ENCODE measurements at regions not wholly inside any gene's neighbourhood (a gene's known extent, or its start where the extent isn't known, plus 50 kb on each side); places are given as distances from the start of the nearest gene placed in this dataset.

- intact Hi-C loops (cut with DNase I) = no loop called here
- H3K36me3 ChIP-seq (ENCODE audit: control insufficient read depth in 1 of 2, insufficient read depth in 2 of 2, low read length in 1 of 2) = no peaks in the 10 kb centered on the region
- no peak for ATAC-seq (ENCODE audit: low FRiP score)
- no peaks in the 10 kb centered on the region for H3K4me1 ChIP-seq (ENCODE audit: control insufficient read depth in 1 of 2, insufficient read depth in 2 of 2, low read length in 2 of 2)
- WGBS, 2 donors = 30 to 34% methylated on average over 8 of the region's 8 CpGs
- peak in 1 of 2 donors; percentile 41 for DNase-seq
- H3K27me3 ChIP-seq (ENCODE audit: control insufficient read depth in 1 of 2, insufficient read depth in 2 of 2, low read length in 1 of 2) = no peaks in the 10 kb centered on the region
- peaks cover 8% of the 10 kb centered on the region for H3K9me3 ChIP-seq (ENCODE audit: control insufficient read depth, low read length)
- H3K27ac ChIP-seq (ENCODE audit: low read depth in 1 of 2, low read length in 2 of 2) = no peak overlapping the region
- no peak overlapping the region for H3K4me3 ChIP-seq (ENCODE audit: low read length in 2 of 2)
These were observed 65.3 kb downstream of the KLHDC7A start for GRCh38 chr1:18546026-18546425.

- ATAC-seq (ENCODE audit: low FRiP score) (no peak), DNase-seq (peak in 1 of 2 donors; percentile 1)
- H3K9me3 ChIP-seq (ENCODE audit: control insufficient read depth, low read length) = peaks cover 8% of the 10 kb centered on the region
- H3K36me3 ChIP-seq (ENCODE audit: control insufficient read depth in 1 of 2, insufficient read depth in 2 of 2, low read length in 1 of 2) = no peaks in the 10 kb centered on the region
- no peak overlapping the region for H3K4me3 ChIP-seq (ENCODE audit: low read length in 2 of 2)
- H3K4me1 ChIP-seq (ENCODE audit: control insufficient read depth in 1 of 2, insufficient read depth in 2 of 2, low read length in 2 of 2) = no peaks in the 10 kb centered on the region
- 63 to 72% methylated on average over 4 of the region's 4 CpGs for WGBS, 2 donors
- H3K27me3 ChIP-seq (ENCODE audit: control insufficient read depth in 1 of 2, insufficient read depth in 2 of 2, low read length in 1 of 2) = no peaks in the 10 kb centered on the region
- intact Hi-C loops (cut with DNase I) = no loop called here
- H3K27ac ChIP-seq (ENCODE audit: low read depth in 1 of 2, low read length in 2 of 2) = no peak overlapping the region
These were observed 66.7 kb downstream of the KLHDC7A start for GRCh38 chr1:18547460-18547859.

DNA sequence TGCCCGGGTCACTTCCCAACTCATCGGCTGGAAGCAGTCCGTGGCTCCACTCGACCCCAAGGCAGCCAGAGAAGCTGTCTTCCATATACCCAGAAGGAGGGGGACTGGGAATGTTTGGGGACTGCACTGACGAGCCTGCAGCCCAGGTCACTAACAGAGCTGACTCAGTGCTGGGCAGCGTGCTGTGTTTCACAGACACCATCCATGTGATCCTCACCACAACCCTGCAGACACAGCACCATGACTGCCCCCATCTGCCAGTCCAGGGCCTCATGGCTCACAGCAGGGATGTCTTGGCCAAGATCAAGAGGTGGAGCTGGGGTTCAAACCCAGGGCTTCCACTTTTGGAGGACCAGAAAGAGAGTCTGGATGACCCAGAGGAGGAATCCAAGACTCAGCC, 67.9 kb downstream of the KLHDC7A start:
- 27 to 29% methylated on average over 6 of the region's 6 CpGs for WGBS, 2 donors
- peaks cover under 1% of the 10 kb centered on the region for H3K9me3 ChIP-seq (ENCODE audit: control insufficient read depth, low read length)
- DNase-seq (no peak), ATAC-seq (ENCODE audit: low FRiP score) (no peak)
- H3K4me3 ChIP-seq (ENCODE audit: low read length in 2 of 2) = no peak overlapping the region
- intact Hi-C loops (cut with DNase I) = no loop called here
- no peaks in the 10 kb centered on the region for H3K36me3 ChIP-seq (ENCODE audit: control insufficient read depth in 1 of 2, insufficient read depth in 2 of 2, low read length in 1 of 2)
- no peaks in the 10 kb centered on the region for H3K27me3 ChIP-seq (ENCODE audit: control insufficient read depth in 1 of 2, insufficient read depth in 2 of 2, low read length in 1 of 2)
- H3K4me1 ChIP-seq (ENCODE audit: control insufficient read depth in 1 of 2, insufficient read depth in 2 of 2, low read length in 2 of 2) = no peaks in the 10 kb centered on the region
- H3K27ac ChIP-seq (ENCODE audit: low read depth in 1 of 2, low read length in 2 of 2) = no peak overlapping the region

DNA sequence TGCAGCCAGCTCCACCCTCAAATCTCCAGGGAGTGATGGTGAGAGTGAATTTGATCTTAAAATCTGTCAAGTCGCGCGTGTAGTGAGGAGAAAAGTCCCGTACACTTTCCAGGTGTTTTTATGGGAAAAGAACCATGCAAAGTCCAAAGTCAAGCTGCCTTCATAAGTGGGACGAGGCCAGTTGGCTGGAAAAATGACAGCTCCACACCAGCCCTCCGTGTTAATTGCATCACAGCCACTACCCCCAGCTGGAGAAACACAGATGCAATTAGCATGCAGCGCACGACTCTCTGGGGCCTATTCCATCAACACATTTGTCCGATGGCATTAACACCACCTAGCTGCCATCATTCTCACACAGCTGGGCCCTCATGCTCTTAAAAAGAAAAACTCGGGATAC, 68.4 kb downstream of the KLHDC7A start:
- WGBS, 2 donors = 30 to 36% methylated on average over 10 of the region's 10 CpGs
- H3K27me3 ChIP-seq (ENCODE audit: control insufficient read depth in 1 of 2, insufficient read depth in 2 of 2, low read length in 1 of 2) = no peaks in the 10 kb centered on the region
- ATAC-seq (ENCODE audit: low FRiP score) = no peak

GRCh38 chr1:18549906-18550305, 69.2 kb downstream of the KLHDC7A start:
- Histone ChIP-seq H3K9me3 (ENCODE audit: control insufficient read depth, low read length) (no peaks in the 10 kb centered on the region), H3K36me3 (ENCODE audit: control insufficient read depth in 1 of 2, insufficient read depth in 2 of 2, low read length in 1 of 2) (no peaks in the 10 kb centered on the region), H3K27me3 (ENCODE audit: control insufficient read depth in 1 of 2, insufficient read depth in 2 of 2, low read length in 1 of 2) (no peaks in the 10 kb centered on the region), H3K4me1 (ENCODE audit: control insufficient read depth in 1 of 2, insufficient read depth in 2 of 2, low read length in 2 of 2) (no peaks in the 10 kb centered on the region), H3K4me3 (ENCODE audit: low read length in 2 of 2) (no peak overlapping the region), H3K27ac (ENCODE audit: low read depth in 1 of 2, low read length in 2 of 2) (no peak overlapping the region)
- WGBS, 2 donors = 68 to 73% methylated on average over 4 of the region's 4 CpGs
- intact Hi-C loops (cut with DNase I) = no loop called here
- no peak for DNase-seq
- ATAC-seq (ENCODE audit: low FRiP score) = no peak

More for the DNA sequence above, 68.4 kb downstream of the KLHDC7A start:
- Histone ChIP-seq H3K4me1 (ENCODE audit: control insufficient read depth in 1 of 2, insufficient read depth in 2 of 2, low read length in 2 of 2) (no peaks in the 10 kb centered on the region), H3K9me3 (ENCODE audit: control insufficient read depth, low read length) (no peaks in the 10 kb centered on the region), H3K27ac (ENCODE audit: low read depth in 1 of 2, low read length in 2 of 2) (no peak overlapping the region), H3K4me3 (ENCODE audit: low read length in 2 of 2) (no peak overlapping the region), H3K36me3 (ENCODE audit: control insufficient read depth in 1 of 2, insufficient read depth in 2 of 2, low read length in 1 of 2) (no peaks in the 10 kb centered on the region)
- intact Hi-C loops (cut with DNase I) = no loop called here
- no peak for DNase-seq

DNA sequence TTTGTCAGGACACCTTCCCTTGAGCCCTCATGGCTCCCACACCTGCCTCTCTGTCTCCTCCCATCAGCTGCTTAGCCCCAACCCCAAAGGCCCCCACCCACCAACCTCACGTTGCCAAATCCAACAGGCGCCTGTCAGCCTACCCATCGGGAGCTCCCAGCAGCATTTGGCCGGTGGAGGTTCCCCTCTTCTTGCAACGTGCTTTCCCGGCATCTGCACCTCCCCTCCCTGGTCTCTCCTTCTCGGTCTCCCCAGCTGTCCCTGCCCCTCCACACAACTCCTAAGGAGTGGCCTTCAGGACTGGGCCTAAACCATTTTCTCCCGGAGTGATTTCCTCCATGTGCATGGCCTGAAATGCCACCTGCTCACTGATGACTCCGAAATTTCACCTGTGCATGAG, 71.9 kb downstream of the KLHDC7A start:
- Histone ChIP-seq H3K36me3 (ENCODE audit: control insufficient read depth in 1 of 2, insufficient read depth in 2 of 2, low read length in 1 of 2) (no peaks in the 10 kb centered on the region), H3K27me3 (ENCODE audit: control insufficient read depth in 1 of 2, insufficient read depth in 2 of 2, low read length in 1 of 2) (no peaks in the 10 kb centered on the region), H3K27ac (ENCODE audit: low read depth in 1 of 2, low read length in 2 of 2) (no peak overlapping the region), H3K9me3 (ENCODE audit: control insufficient read depth, low read length) (no peaks in the 10 kb centered on the region), H3K4me3 (ENCODE audit: low read length in 2 of 2) (no peak overlapping the region), H3K4me1 (ENCODE audit: control insufficient read depth in 1 of 2, insufficient read depth in 2 of 2, low read length in 2 of 2) (no peaks in the 10 kb centered on the region)
- DNase-seq (no peak), ATAC-seq (ENCODE audit: low FRiP score) (no peak)
- intact Hi-C loops (cut with DNase I) = no loop called here
- WGBS, 2 donors = 52 to 63% methylated on average over 9 of the region's 9 CpGs

GRCh38 chr1:18553388-18553787, 72.7 kb downstream of the KLHDC7A start:
- ATAC-seq (ENCODE audit: low FRiP score) (no peak), DNase-seq (no peak)
- Histone ChIP-seq H3K27me3 (ENCODE audit: control insufficient read depth in 1 of 2, insufficient read depth in 2 of 2, low read length in 1 of 2) (no peaks in the 10 kb centered on the region), H3K9me3 (ENCODE audit: control insufficient read depth, low read length) (no peaks in the 10 kb centered on the region), H3K27ac (ENCODE audit: low read depth in 1 of 2, low read length in 2 of 2) (no peak overlapping the region), H3K4me3 (ENCODE audit: low read length in 2 of 2) (no peak overlapping the region), H3K4me1 (ENCODE audit: control insufficient read depth in 1 of 2, insufficient read depth in 2 of 2, low read length in 2 of 2) (no peaks in the 10 kb centered on the region), H3K36me3 (ENCODE audit: control insufficient read depth in 1 of 2, insufficient read depth in 2 of 2, low read length in 1 of 2) (no peaks in the 10 kb centered on the region)
- intact Hi-C loops (cut with DNase I) = no loop called here
- 93% methylated on average over 11 of the region's 11 CpGs for WGBS, 2 donors

DNA sequence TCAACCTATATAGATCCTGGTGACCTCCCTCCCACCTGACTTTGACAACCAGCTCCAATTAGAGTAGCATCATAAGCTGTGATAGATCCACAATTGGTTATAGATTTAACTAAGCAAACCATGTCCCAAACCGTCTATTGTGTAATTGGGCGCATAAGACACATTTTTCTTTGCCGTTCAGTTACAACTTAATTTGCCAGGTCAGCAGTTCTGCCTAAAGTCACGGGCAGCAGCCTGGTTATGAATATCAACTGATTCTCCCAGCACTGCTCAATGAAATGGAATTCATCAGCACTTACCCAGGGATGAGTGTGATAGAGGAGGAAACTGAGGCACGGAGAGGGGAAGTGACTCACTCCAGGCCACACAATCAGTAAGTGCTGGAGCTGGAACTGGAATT, 73.4 kb downstream of the KLHDC7A start:
- 40 to 58% methylated on average over 5 of the region's 5 CpGs for WGBS, 2 donors
- DNase-seq (no peak), ATAC-seq (ENCODE audit: low FRiP score) (no peak)
- Histone ChIP-seq H3K27ac (ENCODE audit: low read depth in 1 of 2, low read length in 2 of 2) (no peak overlapping the region), H3K4me3 (ENCODE audit: low read length in 2 of 2) (no peak overlapping the region), H3K36me3 (ENCODE audit: control insufficient read depth in 1 of 2, insufficient read depth in 2 of 2, low read length in 1 of 2) (no peaks in the 10 kb centered on the region), H3K27me3 (ENCODE audit: control insufficient read depth in 1 of 2, insufficient read depth in 2 of 2, low read length in 1 of 2) (no peaks in the 10 kb centered on the region), H3K4me1 (ENCODE audit: control insufficient read depth in 1 of 2, insufficient read depth in 2 of 2, low read length in 2 of 2) (no peaks in the 10 kb centered on the region), H3K9me3 (ENCODE audit: control insufficient read depth, low read length) (no peaks in the 10 kb centered on the region)
- intact Hi-C loops (cut with DNase I) = no loop called here

- DNase-seq (no peak), ATAC-seq (ENCODE audit: low FRiP score) (no peak)
- no peaks in the 10 kb centered on the region for H3K4me1 ChIP-seq (ENCODE audit: control insufficient read depth in 1 of 2, insufficient read depth in 2 of 2, low read length in 2 of 2)
- no peak overlapping the region for H3K4me3 ChIP-seq (ENCODE audit: low read length in 2 of 2)
- no peaks in the 10 kb centered on the region for H3K9me3 ChIP-seq (ENCODE audit: control insufficient read depth, low read length)
- no peak overlapping the region for H3K27ac ChIP-seq (ENCODE audit: low read depth in 1 of 2, low read length in 2 of 2)
- H3K27me3 ChIP-seq (ENCODE audit: control insufficient read depth in 1 of 2, insufficient read depth in 2 of 2, low read length in 1 of 2) = no peaks in the 10 kb centered on the region
- 13 to 18% methylated on average over 7 of the region's 7 CpGs for WGBS, 2 donors
- no peaks in the 10 kb centered on the region for H3K36me3 ChIP-seq (ENCODE audit: control insufficient read depth in 1 of 2, insufficient read depth in 2 of 2, low read length in 1 of 2)
- intact Hi-C loops (cut with DNase I) = no loop called here
These were observed 73.9 kb downstream of the KLHDC7A start for GRCh38 chr1:18554597-18554996.

Data from aorta (tissue), 5 donors.